ENCODE measurements at regions not wholly inside any gene's neighbourhood (a gene's known extent, or its start where the extent isn't known, plus 50 kb on each side); places are given as distances from the start of the nearest gene placed in this dataset.

- Histone ChIP-seq H3K27ac (no peak overlapping the region), H3K9me3 (no peaks in the 10 kb centered on the region), H3K4me3 (no peak overlapping the region), H3K4me1 (no peaks in the 10 kb centered on the region), H3K36me3 (no peaks in the 10 kb centered on the region), H3K9ac (ENCODE audit: low read depth in 2 of 2, low read length in 2 of 2) (no peak overlapping the region), H3K27me3 (no peaks in the 10 kb centered on the region)
- intact Hi-C loops (cut with DNase I), result no loop called here
- no peak for DNase-seq
- TF ChIP-seq CTCF (IDR thresholded peaks at IDR 0.05), result no peak
These were observed 786.9 kb downstream of the CDY1 start for GRCh38 chrY:26408671-26409328.

GRCh38 chrY:26409329-26409712 is 787.4 kb downstream of the CDY1 start:
- intact Hi-C loops (cut with DNase I), result no loop called here
- no peak for DNase-seq

More at GRCh38 chrY:26409329-26409712, 787.4 kb downstream of the CDY1 start:
- Histone ChIP-seq H3K9ac (ENCODE audit: low read depth in 2 of 2, low read length in 2 of 2) (no peak overlapping the region), H3K27ac (no peak overlapping the region), H3K36me3 (no peaks in the 10 kb centered on the region), H3K4me1 (no peaks in the 10 kb centered on the region), H3K4me3 (no peak overlapping the region), H3K9me3 (no peaks in the 10 kb centered on the region), H3K27me3 (no peaks in the 10 kb centered on the region)
- TF ChIP-seq CTCF (IDR thresholded peaks at IDR 0.05), result no peak
